GM12865 (cell line): ENCODE measurements at regions not wholly inside any gene's neighbourhood (a gene's known extent, or its start where the extent isn't known, plus 50 kb on each side); places are given as distances from the start of the nearest gene placed in this dataset.

Source experiments
- DNase-seq: peaks from one replicate; pipeline ENCODE4 v3.0.0; 2010; ENCODE audit warnings: low read depth
- H3K4me3 ChIP-seq: 2 replicates; pipeline ENCODE4 v1.5.1; 2011; ENCODE audit warnings: mild to moderate bottlenecking, low read depth, low read length, control low read depth
- TF ChIP-seq, protein P1 (sequence below): IDR thresholded peaks from 2 replicates; pipeline ENCODE4 v1.5.1; 2011; ENCODE audit warnings: low read length, control low read depth, low read depth, inconsistent platforms; ENCODE audit not compliant: insufficient read depth; ENCODE audit errors: missing control alignments

DNA sequence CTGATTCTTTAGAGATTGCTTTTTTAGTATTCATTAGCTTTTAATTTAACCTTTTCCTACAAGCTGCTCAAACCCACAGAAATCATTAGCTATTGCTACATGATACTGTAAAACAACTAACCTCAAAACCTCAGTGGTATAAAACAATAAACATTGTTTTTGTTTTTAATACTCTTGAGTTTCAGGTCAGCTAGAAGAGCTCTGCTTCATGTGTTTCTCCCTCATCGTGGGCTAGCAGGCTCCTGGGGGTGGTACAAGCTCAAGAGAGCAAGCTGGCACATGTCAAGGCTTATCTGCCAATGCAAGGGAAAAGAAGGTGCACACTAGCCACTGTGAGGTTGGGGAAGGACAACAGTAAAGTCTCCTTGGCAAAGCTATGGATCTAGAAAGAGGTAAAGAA is 232.9 kb upstream of the PHF14 start:
- no peak overlapping the region for H3K4me3 ChIP-seq
- TF ChIP-seq, protein P1, sequence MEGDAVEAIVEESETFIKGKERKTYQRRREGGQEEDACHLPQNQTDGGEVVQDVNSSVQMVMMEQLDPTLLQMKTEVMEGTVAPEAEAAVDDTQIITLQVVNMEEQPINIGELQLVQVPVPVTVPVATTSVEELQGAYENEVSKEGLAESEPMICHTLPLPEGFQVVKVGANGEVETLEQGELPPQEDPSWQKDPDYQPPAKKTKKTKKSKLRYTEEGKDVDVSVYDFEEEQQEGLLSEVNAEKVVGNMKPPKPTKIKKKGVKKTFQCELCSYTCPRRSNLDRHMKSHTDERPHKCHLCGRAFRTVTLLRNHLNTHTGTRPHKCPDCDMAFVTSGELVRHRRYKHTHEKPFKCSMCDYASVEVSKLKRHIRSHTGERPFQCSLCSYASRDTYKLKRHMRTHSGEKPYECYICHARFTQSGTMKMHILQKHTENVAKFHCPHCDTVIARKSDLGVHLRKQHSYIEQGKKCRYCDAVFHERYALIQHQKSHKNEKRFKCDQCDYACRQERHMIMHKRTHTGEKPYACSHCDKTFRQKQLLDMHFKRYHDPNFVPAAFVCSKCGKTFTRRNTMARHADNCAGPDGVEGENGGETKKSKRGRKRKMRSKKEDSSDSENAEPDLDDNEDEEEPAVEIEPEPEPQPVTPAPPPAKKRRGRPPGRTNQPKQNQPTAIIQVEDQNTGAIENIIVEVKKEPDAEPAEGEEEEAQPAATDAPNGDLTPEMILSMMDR = no peak
- peak; percentile 23 for DNase-seq

DNA sequence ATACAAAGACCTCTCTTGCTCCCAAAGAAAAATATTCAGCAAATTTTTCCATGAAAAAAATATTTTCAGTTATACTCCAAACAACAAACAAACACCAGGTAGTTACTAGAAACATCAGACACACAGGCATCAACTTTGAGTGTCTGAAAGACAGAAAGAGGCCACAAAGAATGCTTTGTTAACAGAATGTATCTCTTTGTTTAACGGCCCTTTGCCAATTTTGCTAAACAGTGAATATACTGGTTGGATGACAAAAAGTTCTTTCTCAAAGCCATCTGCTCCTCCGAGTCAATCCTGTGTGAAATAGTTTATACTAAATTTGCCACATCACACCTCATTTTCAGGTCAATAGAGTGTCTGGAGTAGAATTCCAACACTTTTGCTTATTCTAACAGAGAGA is 216.7 kb upstream of the PHF14 start:
- TF ChIP-seq, protein P1 = no peak
- DNase-seq = no peak
- no peak overlapping the region for H3K4me3 ChIP-seq

DNA sequence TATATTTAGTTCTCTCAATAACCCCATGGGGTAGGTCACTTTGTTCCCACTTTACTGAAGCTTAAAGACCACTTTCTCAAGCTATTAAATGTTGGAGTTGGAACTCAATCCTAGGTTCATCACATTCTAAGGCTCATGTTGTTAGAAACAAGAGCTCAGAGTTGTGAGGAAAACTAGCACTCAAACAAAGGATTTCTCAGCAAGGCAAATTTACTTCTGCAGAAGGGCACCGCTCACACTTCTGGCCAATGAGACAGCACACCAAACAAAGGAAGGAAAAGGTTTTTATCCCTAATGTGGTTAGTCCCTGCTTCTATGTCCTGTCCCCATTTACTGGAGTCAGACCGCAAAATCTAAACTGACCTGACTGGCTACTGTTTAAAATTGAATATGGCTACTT is 214.6 kb upstream of the PHF14 start:
- DNase-seq = no peak
- no peak overlapping the region for H3K4me3 ChIP-seq
- TF ChIP-seq, protein P1 = no peak

DNA sequence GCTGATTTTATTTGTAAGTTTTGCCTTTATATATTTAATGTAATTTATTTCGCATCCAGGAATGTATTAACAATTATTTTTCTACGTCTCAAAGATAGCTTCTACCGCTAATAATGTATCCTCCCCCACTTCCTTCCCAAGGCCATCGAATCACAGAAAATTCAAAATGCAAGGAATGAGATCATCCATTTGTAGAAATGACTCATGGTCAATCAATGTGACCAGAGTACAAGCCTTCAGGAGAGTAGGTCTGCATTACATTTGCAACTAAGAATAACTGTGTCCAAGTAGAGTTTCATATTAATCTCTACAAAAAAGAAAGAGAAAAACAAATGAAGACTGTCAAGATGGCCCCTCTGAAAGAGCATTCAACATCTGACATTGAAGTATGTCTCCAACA is 205.9 kb upstream of the PHF14 start:
- no peak for DNase-seq
- TF ChIP-seq, protein P1 = no peak
- no peak overlapping the region for H3K4me3 ChIP-seq

DNA sequence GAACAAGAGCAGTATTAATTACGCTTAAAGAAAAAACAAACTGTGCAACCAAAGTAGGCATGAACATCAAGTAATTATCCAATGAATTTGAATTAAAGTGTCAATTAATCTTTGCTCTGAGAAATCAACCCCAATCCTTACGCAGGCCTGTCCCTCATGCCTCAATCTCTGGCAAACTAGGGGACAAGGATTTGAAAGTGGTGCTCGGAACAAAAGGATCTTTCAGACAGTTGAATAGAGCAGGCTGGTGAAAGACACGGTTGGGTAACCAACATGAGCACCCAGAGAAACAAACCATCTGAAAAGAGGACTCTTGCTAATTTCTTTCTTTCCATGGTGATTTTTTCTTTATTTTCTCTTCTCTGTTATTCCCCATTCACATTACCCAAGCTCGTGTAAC is 203.5 kb upstream of the PHF14 start:
- TF ChIP-seq, protein P1 = no peak
- H3K4me3 ChIP-seq = no peak overlapping the region
- no peak for DNase-seq

DNA sequence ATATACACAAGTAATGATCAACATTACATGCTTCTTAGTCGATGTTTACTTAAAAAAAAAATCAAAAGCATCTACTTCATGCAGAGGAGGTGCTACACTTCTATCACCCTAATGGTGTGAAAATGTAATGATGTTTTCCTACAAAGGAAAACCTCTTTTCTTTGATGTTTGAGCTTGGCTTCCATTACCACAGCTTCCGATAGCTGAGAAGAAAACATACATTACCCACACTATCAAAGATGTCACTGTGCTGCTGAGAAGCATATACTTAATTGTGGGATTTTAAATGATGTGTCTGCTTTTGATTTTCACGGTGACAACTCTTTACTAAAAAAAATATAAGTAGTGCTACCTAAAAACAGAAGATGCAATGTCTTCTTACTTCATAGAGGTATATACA is 200.2 kb upstream of the PHF14 start:
- H3K4me3 ChIP-seq = no peak overlapping the region
- TF ChIP-seq, protein P1 = no peak
- no peak for DNase-seq
